ENCODE measurements at regions not wholly inside any gene's neighbourhood (a gene's known extent, or its start where the extent isn't known, plus 50 kb on each side); places are given as distances from the start of the nearest gene placed in this dataset.

DNA sequence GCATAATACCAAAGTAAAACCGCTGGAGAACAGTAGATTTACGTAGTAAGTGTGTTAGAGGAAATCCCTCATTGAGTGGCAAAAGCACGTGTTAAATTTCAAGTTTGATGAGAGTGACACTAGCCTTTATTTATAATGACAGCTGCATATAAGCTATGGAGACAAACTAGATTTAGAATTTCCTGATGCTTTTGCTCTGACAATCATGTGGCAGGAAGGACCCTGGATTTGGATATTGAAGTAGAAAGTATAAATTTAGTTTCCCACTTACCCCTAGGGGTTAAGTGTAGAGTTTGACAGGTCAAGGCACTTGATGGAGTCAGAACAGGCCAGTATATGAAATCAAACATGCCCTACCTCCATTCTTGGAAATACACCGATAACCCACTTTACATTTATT is 983.1 kb downstream of the FLRT2 start:
- TF ChIP-seq, protein P1, sequence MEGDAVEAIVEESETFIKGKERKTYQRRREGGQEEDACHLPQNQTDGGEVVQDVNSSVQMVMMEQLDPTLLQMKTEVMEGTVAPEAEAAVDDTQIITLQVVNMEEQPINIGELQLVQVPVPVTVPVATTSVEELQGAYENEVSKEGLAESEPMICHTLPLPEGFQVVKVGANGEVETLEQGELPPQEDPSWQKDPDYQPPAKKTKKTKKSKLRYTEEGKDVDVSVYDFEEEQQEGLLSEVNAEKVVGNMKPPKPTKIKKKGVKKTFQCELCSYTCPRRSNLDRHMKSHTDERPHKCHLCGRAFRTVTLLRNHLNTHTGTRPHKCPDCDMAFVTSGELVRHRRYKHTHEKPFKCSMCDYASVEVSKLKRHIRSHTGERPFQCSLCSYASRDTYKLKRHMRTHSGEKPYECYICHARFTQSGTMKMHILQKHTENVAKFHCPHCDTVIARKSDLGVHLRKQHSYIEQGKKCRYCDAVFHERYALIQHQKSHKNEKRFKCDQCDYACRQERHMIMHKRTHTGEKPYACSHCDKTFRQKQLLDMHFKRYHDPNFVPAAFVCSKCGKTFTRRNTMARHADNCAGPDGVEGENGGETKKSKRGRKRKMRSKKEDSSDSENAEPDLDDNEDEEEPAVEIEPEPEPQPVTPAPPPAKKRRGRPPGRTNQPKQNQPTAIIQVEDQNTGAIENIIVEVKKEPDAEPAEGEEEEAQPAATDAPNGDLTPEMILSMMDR (IDR thresholded peaks at IDR 0.05): no peak
- TF ChIP-seq POLR2A (IDR thresholded peaks at IDR 0.05): no peak

Measured in thyroid gland (tissue), 4 donors.